ENCODE measurements at regions not wholly inside any gene's neighbourhood (a gene's known extent, or its start where the extent isn't known, plus 50 kb on each side); places are given as distances from the start of the nearest gene placed in this dataset.

GRCh38 chr2:215836881-215837280 is 176.5 kb downstream of the MREG start:
- ChIA-PET CTCF (no interaction called here), POLR2A (ENCODE audit: low non-redundant PET) (no interaction called here)
- TF ChIP-seq CTCF (conservative IDR thresholded peaks at IDR 0.05; ENCODE audit: low read depth), result no peak
- no peak overlapping the region for H3K27ac ChIP-seq
- no peak for DNase-seq (ENCODE audit: low spot score)

- CTCF ChIA-PET, result interaction anchor here (0.6 kb wide), 1 partner anchor 42 kb away, joined by 4 read pairs; no protein-coding TSS in a partner anchor
- TF ChIP-seq CTCF (conservative IDR thresholded peaks at IDR 0.05; ENCODE audit: low read depth), result no peak
- POLR2A ChIA-PET (ENCODE audit: low non-redundant PET), result no interaction called here
- no peak overlapping the region for H3K27ac ChIP-seq
- no peak for DNase-seq (ENCODE audit: low spot score)
These were observed 177.7 kb downstream of the MREG start for GRCh38 chr2:215835657-215836056.

GRCh38 chr2:215835231-215835630 is 178.1 kb downstream of the MREG start:
- CTCF ChIA-PET, result no interaction called here
- DNase-seq (ENCODE audit: low spot score), result no peak
- POLR2A ChIA-PET (ENCODE audit: low non-redundant PET), result no interaction called here
- H3K27ac ChIP-seq, result no peak overlapping the region
- TF ChIP-seq CTCF (conservative IDR thresholded peaks at IDR 0.05; ENCODE audit: low read depth), result no peak

GRCh38 chr2:215833531-215834162 is 179.7 kb downstream of the MREG start:
- TF ChIP-seq CTCF (conservative IDR thresholded peaks at IDR 0.05; ENCODE audit: low read depth), result no peak
- POLR2A ChIA-PET (ENCODE audit: low non-redundant PET), result no interaction called here

GRCh38 chr2:215832791-215833190 is 180.6 kb downstream of the MREG start:
- H3K27ac ChIP-seq, result 0 out of 2 replicates have a peak overlapping the region, but pooled peaks have one; percentile 17
- no peak for DNase-seq (ENCODE audit: low spot score)
- ChIA-PET CTCF (no interaction called here), POLR2A (ENCODE audit: low non-redundant PET) (no interaction called here)
- TF ChIP-seq CTCF (conservative IDR thresholded peaks at IDR 0.05; ENCODE audit: low read depth), result no peak

More at GRCh38 chr2:215833531-215834162, 179.7 kb downstream of the MREG start:
- H3K27ac ChIP-seq, result no peak overlapping the region
- CTCF ChIA-PET, result no interaction called here
- DNase-seq (ENCODE audit: low spot score), result no peak

- DNase-seq (ENCODE audit: low spot score), result no peak
- CTCF ChIA-PET, result no interaction called here
- POLR2A ChIA-PET (ENCODE audit: low non-redundant PET), result no interaction called here
- no peak overlapping the region for H3K27ac ChIP-seq
- TF ChIP-seq CTCF (conservative IDR thresholded peaks at IDR 0.05; ENCODE audit: low read depth), result no peak
These were observed 181.9 kb downstream of the MREG start for GRCh38 chr2:215831296-215831913.
